Stomach (tissue), 8 donors: ENCODE measurements at regions not wholly inside any gene's neighbourhood (a gene's known extent, or its start where the extent isn't known, plus 50 kb on each side); places are given as distances from the start of the nearest gene placed in this dataset.
A peak's percentile ranks its signal among the peaks of the same experiment; 100 is the strongest.

Experiments
- DNase-seq, 2 donors: peaks; one replicate each; pipeline versions ENCODE4 v3.0.0 to v3.0.0-alpha.2; 2013 to 2019
- H3K27ac ChIP-seq, 5 donors: fragments of 200-600 bp in 4 of 5; sonication (generic) in 4 of 5; one replicate each; pipeline ENCODE4 v1.5.1; 2013 to 2019; ENCODE audit warnings: mild to moderate bottlenecking in 1 of 5, moderate library complexity in 1 of 5
- H3K27me3 ChIP-seq, 3 donors: fragments of 200-600 bp; sonication (generic); one replicate each; pipeline ENCODE4 v1.5.1; 2017 to 2019; ENCODE audit warnings: mixed run types in 1 of 3
- H3K36me3 ChIP-seq, 4 donors: fragments of 200-600 bp; sonication (generic); 1 replicate in 3 of 4; 2 replicates in 1 of 4; pipeline ENCODE4 v1.5.1; 2016 to 2019
- H3K4me1 ChIP-seq, 4 donors: fragments of 200-600 bp; sonication (generic); one replicate each; pipeline ENCODE4 v1.5.1; 2016 to 2019
- H3K4me3 ChIP-seq, 4 donors: fragments of 200-600 bp; sonication (generic) in 3 of 4; one replicate each; pipeline ENCODE4 v1.5.1; 2016 to 2019; ENCODE audit warnings: mild to moderate bottlenecking in 1 of 4
- H3K9me3 ChIP-seq, 4 donors: fragments of 200-600 bp; sonication (generic); one replicate each; pipeline ENCODE4 v1.5.1; 2016 to 2019
- CTCF ChIP-seq, 7 experiments: fragments of 450-650 bp in 4 of 7; fragments of 200-600 bp in 3 of 7; sonication (generic) in 3 of 7; IDR thresholded peaks; one replicate each; pipeline ENCODE4 v1.5.1; 2016 to 2019; ENCODE audit warnings: antibody characterized with exemption in 7 of 7, control low read depth in 2 of 7, mild to moderate bottlenecking in 1 of 7
- EP300 ChIP-seq: sonication (generic); formaldehyde crosslinking; IDR thresholded peaks from one replicate; pipeline ENCODE4 v1.6.1; 2017; ENCODE audit warnings: antibody characterized with exemption
- POLR2A ChIP-seq, 4 donors: fragments of 450-650 bp; IDR thresholded peaks; one replicate each; pipeline ENCODE4 v1.6.1; 2016; ENCODE audit warnings: antibody characterized with exemption in 4 of 4, control low read depth in 2 of 4, mild to moderate bottlenecking in 1 of 4, moderate library complexity in 1 of 4
- POLR2AphosphoS5 ChIP-seq, 3 donors: sonication (generic); formaldehyde crosslinking; IDR thresholded peaks; one replicate each; pipeline ENCODE4 v1.6.1; 2016; ENCODE audit warnings: antibody characterized with exemption in 3 of 3
- WGBS, 5 donors: extraction: QIAGEN DNeasy Blood & Tissue Kit in 3 of 5; methylation state at CpG; one replicate each; pipeline versions ENCODE4 v1.1.5 to v1.1.7; 2013 to 2018; 5-methylcytosine and 5-hydroxymethylcytosine counted together
- intact Hi-C: fragments of 100-400 bp; cut with DNase I; formaldehyde crosslinking; loops from one replicate; pipeline ENCODE4 v1.15.1; 2023; ENCODE audit warnings: low total_unique reads
- donor health status: healthy with polysubstance abuse.
- donor health status: Bipolar disorder and iron deficiency.
- donor health status: healthy.

GRCh38 chr1:115413621-115414020 lies 75.6 kb upstream of the NGF start:
- no peaks in the 10 kb centered on the region for H3K9me3 ChIP-seq
- no peak for DNase-seq
- no peaks in the 10 kb centered on the region for H3K27me3 ChIP-seq
- TF ChIP-seq CTCF (IDR thresholded peaks at IDR 0.05) (no peak), EP300 (no peak), POLR2AphosphoS5 (IDR thresholded peaks at IDR 0.05) (no peak), POLR2A (IDR thresholded peaks at IDR 0.05) (no peak)
- intact Hi-C loops: no loop called here
- H3K4me3 ChIP-seq: no peak overlapping the region
- H3K4me1 ChIP-seq: no peaks in the 10 kb centered on the region
- no peak overlapping the region for H3K27ac ChIP-seq
- 77 to 84% (median 80%) methylated on average over 3 of the region's 3 CpGs for WGBS, 5 donors
- no peaks in the 10 kb centered on the region for H3K36me3 ChIP-seq

GRCh38 chr1:115413208-115413607 lies 75.2 kb upstream of the NGF start:
- Histone ChIP-seq H3K27ac (no peak overlapping the region), H3K36me3 (no peaks in the 10 kb centered on the region), H3K4me3 (no peak overlapping the region), H3K9me3 (no peaks in the 10 kb centered on the region), H3K27me3 (no peaks in the 10 kb centered on the region), H3K4me1 (no peaks in the 10 kb centered on the region)
- intact Hi-C loops: no loop called here
- DNase-seq: no peak
- TF ChIP-seq POLR2AphosphoS5 (IDR thresholded peaks at IDR 0.05): no peak
- no peak for TF ChIP-seq POLR2A (IDR thresholded peaks at IDR 0.05)
- TF ChIP-seq CTCF (IDR thresholded peaks at IDR 0.05): no peak
- no peak for TF ChIP-seq EP300
- 69 to 84% (median 75%) methylated on average over 3 of the region's 3 CpGs for WGBS, 5 donors

- intact Hi-C loops: no loop called here
- Histone ChIP-seq H3K27ac (no peak overlapping the region), H3K9me3 (no peaks in the 10 kb centered on the region), H3K4me3 (no peak overlapping the region), H3K36me3 (no peaks in the 10 kb centered on the region), H3K4me1 (no peaks in the 10 kb centered on the region), H3K27me3 (no peaks in the 10 kb centered on the region)
- WGBS, 5 donors: 89 to 100% (median 93%) methylated on average over 1 of the region's 1 CpG
- no peak for DNase-seq
- TF ChIP-seq EP300: no peak
- no peak for TF ChIP-seq POLR2AphosphoS5 (IDR thresholded peaks at IDR 0.05)
- TF ChIP-seq CTCF (IDR thresholded peaks at IDR 0.05): no peak
- no peak for TF ChIP-seq POLR2A (IDR thresholded peaks at IDR 0.05)
Measured at GRCh38 chr1:115412733-115413132, 74.7 kb upstream of the NGF start.

GRCh38 chr1:115412286-115412685 lies 74.2 kb upstream of the NGF start:
- TF ChIP-seq POLR2A (IDR thresholded peaks at IDR 0.05) (no peak), EP300 (no peak), POLR2AphosphoS5 (IDR thresholded peaks at IDR 0.05) (no peak)
- no peak for DNase-seq
- H3K27ac ChIP-seq: no peak overlapping the region
- intact Hi-C loops: no loop called here
- no peaks in the 10 kb centered on the region for H3K27me3 ChIP-seq
- H3K4me1 ChIP-seq: no peaks in the 10 kb centered on the region
- no peaks in the 10 kb centered on the region for H3K9me3 ChIP-seq
- no peaks in the 10 kb centered on the region for H3K36me3 ChIP-seq
- no peak overlapping the region for H3K4me3 ChIP-seq

DNA sequence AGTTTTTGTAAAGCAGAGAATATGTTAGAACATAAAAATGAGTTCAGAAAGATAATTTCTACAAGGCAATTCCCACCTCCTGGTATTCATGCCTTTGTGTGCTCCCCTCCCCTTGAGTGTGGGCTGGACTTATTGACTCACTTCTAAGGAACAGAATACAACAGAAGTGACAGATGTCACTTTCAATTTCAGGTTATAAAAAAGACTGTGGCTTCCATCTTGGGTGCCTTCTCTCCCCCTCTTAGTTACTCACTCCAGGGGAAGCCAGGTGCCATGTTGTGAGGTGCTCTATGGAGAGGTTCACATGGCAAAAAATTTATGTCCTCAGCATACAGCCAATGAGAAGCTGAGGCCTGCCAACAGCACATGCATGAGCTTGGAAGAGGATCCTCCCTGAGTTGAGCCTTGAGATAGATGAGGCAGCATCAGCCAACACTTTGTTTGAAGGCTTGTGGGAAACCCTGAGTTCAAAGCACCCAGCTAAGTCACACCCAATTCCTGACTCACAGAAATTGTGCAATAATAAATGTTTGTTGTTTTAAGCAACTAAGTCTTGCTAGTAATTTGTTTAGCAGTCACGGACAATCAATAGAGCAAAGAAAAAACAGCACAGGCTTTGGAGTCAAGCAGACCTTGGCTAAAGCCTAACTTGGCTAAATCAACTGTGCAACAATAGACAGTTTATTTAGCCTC lies 73.5 kb upstream of the NGF start:
- Histone ChIP-seq H3K36me3 (no peaks in the 10 kb centered on the region), H3K9me3 (peaks cover 0 to 1% (median under 1%) of the 10 kb centered on the region in 4 donors), H3K4me1 (no peaks in the 10 kb centered on the region), H3K27ac (no peak overlapping the region), H3K27me3 (no peaks in the 10 kb centered on the region), H3K4me3 (no peak overlapping the region)
- 41 to 63% (median 63%) methylated on average over 1 of the region's 1 CpG for WGBS, 5 donors
- peak in 1 of 2 donors; percentile 18 for DNase-seq
- TF ChIP-seq POLR2A (IDR thresholded peaks at IDR 0.05) (no peak), POLR2AphosphoS5 (IDR thresholded peaks at IDR 0.05) (no peak), CTCF (IDR thresholded peaks at IDR 0.05) (no peak), EP300 (no peak)
- intact Hi-C loops: no loop called here
